Osteoblast (primary cell): ENCODE measurements at regions not wholly inside any gene's neighbourhood (a gene's known extent, or its start where the extent isn't known, plus 50 kb on each side); places are given as distances from the start of the nearest gene placed in this dataset.

Experiments
- DNase-seq: peaks from one replicate; pipeline ENCODE4 v3.0.0; 2011; ENCODE audit warnings: low spot score, mixed read lengths; ENCODE audit not compliant: insufficient read length; ENCODE audit errors: missing footprints
- H2AFZ ChIP-seq: 2 replicates; pipeline ENCODE4 v1.6.0; 2011; ENCODE audit warnings: mild to moderate bottlenecking, low read length
- H3K27ac ChIP-seq: 2 replicates; pipeline ENCODE4 v1.5.1; 2011; ENCODE audit warnings: mild to moderate bottlenecking, low read depth, low read length, moderate library complexity
- H3K27me3 ChIP-seq: 2 replicates; pipeline ENCODE4 v1.6.0; 2012; ENCODE audit warnings: mild to moderate bottlenecking, control low read depth, inconsistent platforms, low read length, moderate library complexity; ENCODE audit not compliant: insufficient read depth
- H3K36me3 ChIP-seq: 2 replicates; pipeline ENCODE4 v1.5.1; 2011; ENCODE audit warnings: mild to moderate bottlenecking, low read length, control low read depth, moderate library complexity; ENCODE audit not compliant: insufficient read depth
- H3K4me1 ChIP-seq: 2 replicates; pipeline ENCODE4 v1.5.1; 2011; ENCODE audit warnings: mild to moderate bottlenecking, low read length, control low read depth, moderate library complexity; ENCODE audit not compliant: insufficient read depth
- H3K4me2 ChIP-seq: 2 replicates; pipeline ENCODE4 v1.6.0; 2011; ENCODE audit warnings: mild to moderate bottlenecking, low read length; ENCODE audit not compliant: insufficient read depth
- H3K4me3 ChIP-seq: fragments of 200-600 bp; sonication (generic); 3 replicates; pipeline ENCODE4 v1.5.1; 2012; ENCODE audit warnings: mild to moderate bottlenecking, low read length, inconsistent platforms; ENCODE audit not compliant: insufficient read depth
- H3K79me2 ChIP-seq: 2 replicates; pipeline ENCODE4 v1.6.0; 2012; ENCODE audit warnings: mild to moderate bottlenecking, low read length, control low read depth, inconsistent platforms; ENCODE audit not compliant: insufficient read depth
- H3K9me3 ChIP-seq: 2 replicates; pipeline ENCODE4 v1.5.1; 2011; ENCODE audit warnings: low read depth, low read length, control low read depth
- H4K20me1 ChIP-seq: 2 replicates; pipeline ENCODE4 v1.6.0; 2012; ENCODE audit warnings: mild to moderate bottlenecking, low read length, control low read depth; ENCODE audit not compliant: insufficient read depth
- TF ChIP-seq, protein P1 (sequence below): IDR thresholded peaks from 2 replicates; pipeline ENCODE4 v1.5.1; 2011; ENCODE audit warnings: mild to moderate bottlenecking, low read depth, low read length, moderate library complexity; ENCODE audit errors: extremely low read depth

DNA sequence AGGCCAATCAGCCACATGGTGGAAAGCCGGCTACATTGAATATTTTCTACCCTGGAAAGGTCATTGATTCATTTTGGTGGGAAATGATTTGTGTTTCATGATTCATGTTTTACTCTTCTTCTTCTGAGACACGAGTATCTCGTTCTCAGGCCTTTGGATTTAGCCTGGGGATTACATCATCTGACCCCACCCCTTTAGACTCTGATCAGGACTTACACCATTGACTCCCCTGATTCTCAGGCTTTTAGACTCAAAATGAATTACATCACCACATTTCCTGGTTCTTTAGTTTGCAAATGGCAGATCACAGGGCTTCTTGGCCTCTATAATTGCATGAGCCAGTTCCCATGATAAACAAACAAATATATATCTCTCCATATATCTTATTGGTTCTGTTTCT, 228.8 kb downstream of the ADGRG6 start:
- no peaks in the 10 kb centered on the region for H3K79me2 ChIP-seq
- H2AFZ ChIP-seq: no peak overlapping the region
- no peaks in the 10 kb centered on the region for H3K36me3 ChIP-seq
- no peaks in the 10 kb centered on the region for H4K20me1 ChIP-seq
- no peak for DNase-seq
- H3K9me3 ChIP-seq: peaks cover 4% of the 10 kb centered on the region
- H3K4me2 ChIP-seq: no peak overlapping the region
- H3K4me1 ChIP-seq: no peaks in the 10 kb centered on the region
- TF ChIP-seq, protein P1, sequence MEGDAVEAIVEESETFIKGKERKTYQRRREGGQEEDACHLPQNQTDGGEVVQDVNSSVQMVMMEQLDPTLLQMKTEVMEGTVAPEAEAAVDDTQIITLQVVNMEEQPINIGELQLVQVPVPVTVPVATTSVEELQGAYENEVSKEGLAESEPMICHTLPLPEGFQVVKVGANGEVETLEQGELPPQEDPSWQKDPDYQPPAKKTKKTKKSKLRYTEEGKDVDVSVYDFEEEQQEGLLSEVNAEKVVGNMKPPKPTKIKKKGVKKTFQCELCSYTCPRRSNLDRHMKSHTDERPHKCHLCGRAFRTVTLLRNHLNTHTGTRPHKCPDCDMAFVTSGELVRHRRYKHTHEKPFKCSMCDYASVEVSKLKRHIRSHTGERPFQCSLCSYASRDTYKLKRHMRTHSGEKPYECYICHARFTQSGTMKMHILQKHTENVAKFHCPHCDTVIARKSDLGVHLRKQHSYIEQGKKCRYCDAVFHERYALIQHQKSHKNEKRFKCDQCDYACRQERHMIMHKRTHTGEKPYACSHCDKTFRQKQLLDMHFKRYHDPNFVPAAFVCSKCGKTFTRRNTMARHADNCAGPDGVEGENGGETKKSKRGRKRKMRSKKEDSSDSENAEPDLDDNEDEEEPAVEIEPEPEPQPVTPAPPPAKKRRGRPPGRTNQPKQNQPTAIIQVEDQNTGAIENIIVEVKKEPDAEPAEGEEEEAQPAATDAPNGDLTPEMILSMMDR: no peak
- no peaks in the 10 kb centered on the region for H3K27me3 ChIP-seq
- no peak overlapping the region for H3K4me3 ChIP-seq
- no peak overlapping the region for H3K27ac ChIP-seq

GRCh38 chr6:142531727-142532126, 229.9 kb downstream of the ADGRG6 start:
- Histone ChIP-seq H3K79me2 (no peaks in the 10 kb centered on the region), H3K27ac (no peak overlapping the region), H4K20me1 (no peaks in the 10 kb centered on the region), H3K9me3 (peaks cover 4% of the 10 kb centered on the region), H3K27me3 (no peaks in the 10 kb centered on the region), H3K4me2 (no peak overlapping the region), H2AFZ (no peak overlapping the region), H3K36me3 (no peaks in the 10 kb centered on the region), H3K4me3 (no peak overlapping the region), H3K4me1 (no peaks in the 10 kb centered on the region)
- no peak for DNase-seq
- TF ChIP-seq, protein P1: no peak

- Histone ChIP-seq H3K27ac (no peak overlapping the region), H3K4me1 (no peaks in the 10 kb centered on the region), H3K9me3 (peaks cover 4% of the 10 kb centered on the region), H3K4me3 (no peak overlapping the region), H3K27me3 (no peaks in the 10 kb centered on the region), H3K4me2 (no peak overlapping the region), H4K20me1 (no peaks in the 10 kb centered on the region), H2AFZ (no peak overlapping the region), H3K36me3 (no peaks in the 10 kb centered on the region), H3K79me2 (no peaks in the 10 kb centered on the region)
- TF ChIP-seq, protein P1: no peak
- no peak for DNase-seq
Observed at GRCh38 chr6:142534076-142534475, 232.3 kb downstream of the ADGRG6 start.

GRCh38 chr6:142534484-142534883, 232.7 kb downstream of the ADGRG6 start:
- Histone ChIP-seq H3K27me3 (no peaks in the 10 kb centered on the region), H3K4me3 (no peak overlapping the region), H3K9me3 (peaks cover 4% of the 10 kb centered on the region), H3K79me2 (no peaks in the 10 kb centered on the region), H2AFZ (no peak overlapping the region), H3K27ac (no peak overlapping the region), H3K4me1 (no peaks in the 10 kb centered on the region), H3K4me2 (no peak overlapping the region), H4K20me1 (no peaks in the 10 kb centered on the region), H3K36me3 (no peaks in the 10 kb centered on the region)
- TF ChIP-seq, protein P1: no peak
- no peak for DNase-seq
